Parathyroid adenoma (tissue), 2 donors: ENCODE measurements at regions not wholly inside any gene's neighbourhood (a gene's known extent, or its start where the extent isn't known, plus 50 kb on each side); places are given as distances from the start of the nearest gene placed in this dataset.

ENCODE experiments used
- H2AFZ ChIP-seq: fragments of 300-600 bp; sonication (generic); one replicate; pipeline ENCODE4 v1.7.0; 2017; ENCODE audit warnings: antibody characterized with exemption, mild to moderate bottlenecking
- H3K27ac ChIP-seq: fragments of 300-600 bp; sonication (generic); one replicate; pipeline ENCODE4 v1.7.0; 2017
- H3K27me3 ChIP-seq: fragments of 300-600 bp; sonication (generic); one replicate; pipeline ENCODE4 v1.7.0; 2017; ENCODE audit warnings: low read length; ENCODE audit not compliant: control insufficient read depth, insufficient read depth
- H3K36me3 ChIP-seq: fragments of 300-600 bp; sonication (generic); one replicate; pipeline ENCODE4 v1.7.0; 2017; ENCODE audit warnings: low read length; ENCODE audit not compliant: control insufficient read depth, insufficient read depth
- H3K4me1 ChIP-seq: fragments of 300-600 bp; sonication (generic); one replicate; pipeline ENCODE4 v1.7.0; 2017; ENCODE audit warnings: control low read depth
- H3K4me2 ChIP-seq: fragments of 300-600 bp; sonication (generic); one replicate; pipeline ENCODE4 v1.7.0; 2017; ENCODE audit warnings: low read length
- H3K4me3 ChIP-seq: fragments of 300-600 bp; sonication (generic); one replicate; pipeline ENCODE4 v1.7.0; 2017; ENCODE audit warnings: low read depth, low read length
- H3K79me2 ChIP-seq: fragments of 300-600 bp; sonication (generic); one replicate; pipeline ENCODE4 v1.7.0; 2017; ENCODE audit warnings: control low read depth
- H3K9ac ChIP-seq: fragments of 300-600 bp; sonication (generic); one replicate; pipeline ENCODE4 v1.7.0; 2017; ENCODE audit warnings: mild to moderate bottlenecking
- H3K9me3 ChIP-seq: fragments of 300-600 bp; sonication (generic); one replicate; pipeline ENCODE4 v1.7.0; 2017; ENCODE audit warnings: low read length; ENCODE audit not compliant: control insufficient read depth
- TF ChIP-seq, protein P1 (sequence below): fragments of 300-600 bp; sonication (generic); IDR thresholded peaks from one replicate; pipeline ENCODE4 v1.7.0; 2017; ENCODE audit warnings: antibody characterized with exemption, mild to moderate bottlenecking
- donor health status: primary hyperparathyroidism.

DNA sequence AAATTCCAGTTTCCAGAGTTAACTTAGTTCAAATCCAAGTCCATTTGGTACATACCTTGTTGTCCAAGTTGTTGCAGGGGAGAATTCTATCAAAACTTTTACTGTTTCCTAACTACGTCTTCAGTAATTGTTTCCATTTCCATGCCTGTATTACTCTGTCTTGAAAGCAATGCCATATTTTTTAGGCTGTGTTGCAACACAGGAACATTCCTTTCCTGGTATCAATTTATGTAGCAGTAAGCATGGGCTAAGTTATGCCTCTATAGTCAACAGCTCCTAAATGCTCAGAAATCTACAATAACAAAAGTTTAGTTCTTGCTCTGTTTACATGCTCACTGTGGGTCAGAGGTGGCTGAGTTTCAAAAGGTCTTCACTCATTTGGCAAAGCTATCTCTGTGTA lies 1943.8 kb upstream of the PIK3C3 start:
- Histone ChIP-seq H3K27me3 (no peaks in the 10 kb centered on the region), H3K9me3 (no peaks in the 10 kb centered on the region), H3K36me3 (no peaks in the 10 kb centered on the region), H3K79me2 (no peaks in the 10 kb centered on the region), H3K4me1 (no peaks in the 10 kb centered on the region), H3K9ac (no peak overlapping the region), H2AFZ (no peak overlapping the region), H3K4me3 (no peak overlapping the region), H3K27ac (no peak overlapping the region), H3K4me2 (no peak overlapping the region)
- TF ChIP-seq, protein P1, sequence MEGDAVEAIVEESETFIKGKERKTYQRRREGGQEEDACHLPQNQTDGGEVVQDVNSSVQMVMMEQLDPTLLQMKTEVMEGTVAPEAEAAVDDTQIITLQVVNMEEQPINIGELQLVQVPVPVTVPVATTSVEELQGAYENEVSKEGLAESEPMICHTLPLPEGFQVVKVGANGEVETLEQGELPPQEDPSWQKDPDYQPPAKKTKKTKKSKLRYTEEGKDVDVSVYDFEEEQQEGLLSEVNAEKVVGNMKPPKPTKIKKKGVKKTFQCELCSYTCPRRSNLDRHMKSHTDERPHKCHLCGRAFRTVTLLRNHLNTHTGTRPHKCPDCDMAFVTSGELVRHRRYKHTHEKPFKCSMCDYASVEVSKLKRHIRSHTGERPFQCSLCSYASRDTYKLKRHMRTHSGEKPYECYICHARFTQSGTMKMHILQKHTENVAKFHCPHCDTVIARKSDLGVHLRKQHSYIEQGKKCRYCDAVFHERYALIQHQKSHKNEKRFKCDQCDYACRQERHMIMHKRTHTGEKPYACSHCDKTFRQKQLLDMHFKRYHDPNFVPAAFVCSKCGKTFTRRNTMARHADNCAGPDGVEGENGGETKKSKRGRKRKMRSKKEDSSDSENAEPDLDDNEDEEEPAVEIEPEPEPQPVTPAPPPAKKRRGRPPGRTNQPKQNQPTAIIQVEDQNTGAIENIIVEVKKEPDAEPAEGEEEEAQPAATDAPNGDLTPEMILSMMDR = no peak

DNA sequence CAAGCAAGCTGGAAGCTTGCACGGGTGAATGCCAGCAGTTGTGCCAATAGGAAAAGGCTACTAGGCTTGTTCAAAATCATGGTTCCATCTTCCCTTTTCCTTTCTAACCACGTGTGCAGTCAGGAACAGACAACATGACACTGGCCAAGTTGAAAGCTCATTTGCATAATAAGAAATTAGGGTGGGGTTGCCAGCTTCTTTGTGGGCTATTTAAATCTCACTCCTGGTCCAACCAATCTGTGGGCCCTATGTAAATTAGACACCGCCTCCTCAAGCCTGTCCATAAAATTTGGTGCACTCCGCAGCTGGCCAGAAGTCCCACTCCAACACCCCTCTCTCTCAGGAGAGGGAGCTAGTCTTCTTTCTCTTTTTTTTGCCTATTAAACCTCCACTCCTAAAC lies 1948.4 kb upstream of the PIK3C3 start:
- no peaks in the 10 kb centered on the region for H3K27me3 ChIP-seq
- no peak overlapping the region for H3K4me2 ChIP-seq
- H3K79me2 ChIP-seq = no peaks in the 10 kb centered on the region
- no peak overlapping the region for H2AFZ ChIP-seq
- no peaks in the 10 kb centered on the region for H3K36me3 ChIP-seq
- no peak overlapping the region for H3K4me3 ChIP-seq
- no peak overlapping the region for H3K27ac ChIP-seq
- TF ChIP-seq, protein P1 = no peak
- no peaks in the 10 kb centered on the region for H3K4me1 ChIP-seq
- H3K9me3 ChIP-seq = no peaks in the 10 kb centered on the region
- no peak overlapping the region for H3K9ac ChIP-seq

DNA sequence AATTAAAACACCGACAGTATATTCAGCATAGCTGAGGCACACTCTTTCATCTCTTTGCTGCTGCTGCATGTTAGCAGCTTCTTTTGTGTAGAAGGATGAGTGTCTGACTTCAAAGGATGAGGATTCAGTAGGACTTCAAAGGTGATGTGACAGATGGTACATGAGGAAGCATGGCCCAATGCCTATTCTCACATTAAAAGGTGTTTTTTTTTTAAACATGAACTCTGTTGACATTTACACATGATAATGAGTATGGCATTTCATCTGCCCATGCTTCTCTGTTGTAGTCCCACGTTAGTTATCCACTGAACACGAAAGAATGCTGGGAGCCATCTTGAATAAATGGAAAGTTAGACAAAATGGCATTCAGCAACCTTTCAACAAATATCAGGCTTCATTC lies 1950.8 kb upstream of the PIK3C3 start:
- H3K4me2 ChIP-seq = no peak overlapping the region
- H3K27me3 ChIP-seq = no peaks in the 10 kb centered on the region
- H3K27ac ChIP-seq = no peak overlapping the region
- no peak overlapping the region for H3K4me3 ChIP-seq
- H3K79me2 ChIP-seq = no peaks in the 10 kb centered on the region
- H3K9me3 ChIP-seq = no peaks in the 10 kb centered on the region
- H3K4me1 ChIP-seq = no peaks in the 10 kb centered on the region
- TF ChIP-seq, protein P1 = no peak
- H3K36me3 ChIP-seq = no peaks in the 10 kb centered on the region
- H2AFZ ChIP-seq = no peak overlapping the region
- H3K9ac ChIP-seq = no peak overlapping the region

DNA sequence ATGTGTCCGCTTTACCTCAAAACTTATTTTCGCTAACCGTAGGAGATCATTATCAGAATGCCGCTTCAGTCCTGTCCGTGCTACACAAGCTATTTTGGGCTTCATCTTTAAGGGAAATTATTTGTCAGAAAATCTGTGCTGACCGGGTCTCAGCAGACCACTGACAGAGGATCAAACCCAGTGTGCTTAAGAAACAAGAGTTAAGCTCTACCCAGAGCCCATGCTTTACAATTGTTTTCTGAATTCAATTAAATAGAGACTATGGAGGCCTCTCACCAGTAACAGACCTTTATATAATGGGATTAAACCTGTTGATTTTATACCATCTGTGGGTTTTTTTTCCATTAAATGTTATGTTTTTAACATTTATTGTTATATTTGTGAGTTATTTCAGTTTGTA lies 1956.7 kb upstream of the PIK3C3 start:
- no peak overlapping the region for H3K9ac ChIP-seq

DNA sequence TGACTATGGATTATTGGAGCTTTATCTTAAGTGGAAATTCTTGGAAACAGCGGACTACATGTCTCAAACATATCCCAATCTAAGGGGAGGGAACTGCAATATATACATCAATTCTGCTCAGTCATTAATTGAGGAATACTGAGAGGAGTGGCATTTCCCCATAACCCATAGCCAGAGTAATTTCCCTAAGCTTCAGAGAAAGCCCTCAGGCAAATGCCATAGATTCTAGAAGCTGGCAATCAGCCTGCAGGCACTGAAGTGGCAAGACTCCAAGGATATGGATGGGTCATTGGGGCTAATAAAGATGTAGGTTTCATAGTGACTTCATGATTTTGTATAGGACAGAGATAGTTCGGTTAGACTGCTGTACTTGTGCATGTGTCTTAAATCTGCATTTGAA lies 1960.5 kb upstream of the PIK3C3 start:
- no peaks in the 10 kb centered on the region for H3K36me3 ChIP-seq

More for the DNA sequence above, 1956.7 kb upstream of the PIK3C3 start:
- Histone ChIP-seq H3K4me2 (peak overlapping the region; percentile 46), H3K4me1 (no peaks in the 10 kb centered on the region), H2AFZ (no peak overlapping the region), H3K27me3 (no peaks in the 10 kb centered on the region), H3K27ac (no peak overlapping the region), H3K79me2 (no peaks in the 10 kb centered on the region), H3K36me3 (no peaks in the 10 kb centered on the region), H3K4me3 (peak overlapping the region; percentile 3), H3K9me3 (no peaks in the 10 kb centered on the region)
- TF ChIP-seq, protein P1 = no peak

More for the DNA sequence above, 1960.5 kb upstream of the PIK3C3 start:
- Histone ChIP-seq H2AFZ (no peak overlapping the region), H3K9me3 (no peaks in the 10 kb centered on the region), H3K4me2 (no peak overlapping the region), H3K27me3 (no peaks in the 10 kb centered on the region), H3K4me1 (no peaks in the 10 kb centered on the region), H3K79me2 (no peaks in the 10 kb centered on the region), H3K4me3 (no peak overlapping the region), H3K27ac (no peak overlapping the region), H3K9ac (no peak overlapping the region)
- TF ChIP-seq, protein P1 = no peak
